ENCODE measurements at regions not wholly inside any gene's neighbourhood (a gene's known extent, or its start where the extent isn't known, plus 50 kb on each side); places are given as distances from the start of the nearest gene placed in this dataset.
"Not testable (repeated sequence)": the region's sequence is repeated elsewhere in the genome, so short reads cannot be mapped to it uniquely, and the experiment has no call there.

- no peak for FAIRE-seq
Measured at GRCh38 chr5:106306313-106307028, 1364.3 kb downstream of the EFNA5 start.

GRCh38 chr5:106303911-106304310 lies 1366.8 kb downstream of the EFNA5 start:
- no peak for FAIRE-seq

- FAIRE-seq: no peak
Measured at GRCh38 chr5:106292654-106293053, 1378.1 kb downstream of the EFNA5 start.

GRCh38 chr5:106290841-106291240 lies 1379.9 kb downstream of the EFNA5 start:
- no peak for FAIRE-seq

GRCh38 chr5:106288979-106289378 lies 1381.8 kb downstream of the EFNA5 start:
- no peak for FAIRE-seq

- FAIRE-seq: no peak
Measured at GRCh38 chr5:106277540-106278096, 1393.1 kb downstream of the EFNA5 start.

- FAIRE-seq: no peak
Measured at GRCh38 chr5:106269252-106269843, 1401.4 kb downstream of the EFNA5 start.

GRCh38 chr5:106267256-106267655 lies 1403.5 kb downstream of the EFNA5 start:
- FAIRE-seq: no peak

- no peak for FAIRE-seq
Measured at GRCh38 chr5:106262395-106262794, 1408.3 kb downstream of the EFNA5 start.

GRCh38 chr5:106259431-106260090 lies 1411.2 kb downstream of the EFNA5 start:
- FAIRE-seq: not testable (repeated sequence)

GRCh38 chr5:106258591-106259125 lies 1412.1 kb downstream of the EFNA5 start:
- FAIRE-seq: no peak

GRCh38 chr5:106254784-106255183 lies 1416.0 kb downstream of the EFNA5 start:
- no peak for FAIRE-seq

GRCh38 chr5:106246044-106246745 lies 1424.5 kb downstream of the EFNA5 start:
- not testable (repeated sequence) for FAIRE-seq

GRCh38 chr5:106241409-106241808 lies 1429.3 kb downstream of the EFNA5 start:
- FAIRE-seq: no peak

- FAIRE-seq: no peak
Measured at GRCh38 chr5:106205916-106206571, 1464.7 kb downstream of the EFNA5 start.

GRCh38 chr5:106202035-106202434 lies 1468.7 kb downstream of the EFNA5 start:
- peak; percentile 10 for FAIRE-seq

GRCh38 chr5:106200971-106201370 lies 1469.8 kb downstream of the EFNA5 start:
- FAIRE-seq: no peak

- no peak for FAIRE-seq
Measured at GRCh38 chr5:106195679-106196474, 1474.9 kb downstream of the EFNA5 start.

- no peak for FAIRE-seq
Measured at GRCh38 chr5:106189121-106189809, 1481.5 kb downstream of the EFNA5 start.

GRCh38 chr5:106185661-106186081 lies 1485.1 kb downstream of the EFNA5 start:
- no peak for FAIRE-seq

GRCh38 chr5:106174903-106175302 lies 1495.8 kb downstream of the EFNA5 start:
- no peak for FAIRE-seq

Measured in colon (tissue), 2 donors.